GM23338 (cell line): ENCODE measurements at regions not wholly inside any gene's neighbourhood (a gene's known extent, or its start where the extent isn't known, plus 50 kb on each side); places are given as distances from the start of the nearest gene placed in this dataset.

Source experiments
- ATAC-seq: fragments of 200-7000 bp; cut with Tn5 transposase; 3 replicates; pipeline ENCODE4 v1.9.1; 2020
- DNase-seq: peaks from one replicate; pipeline ENCODE4 v3.0.0-alpha.2; 2015; ENCODE audit warnings: low spot score
- H2AFZ ChIP-seq: fragments of 200-600 bp; sonication (generic); 2 replicates; pipeline ENCODE4 v1.8.0; 2016; ENCODE audit warnings: antibody characterized with exemption, mild to moderate bottlenecking, moderate library complexity
- H3F3A ChIP-seq: fragments of 200-600 bp; sonication (generic); replicated peaks from 2 replicates; pipeline ENCODE4 v1.8.0; 2017; ENCODE audit warnings: antibody characterized with exemption, mixed run types, low read depth
- H3K27ac ChIP-seq: fragments of 200-600 bp; sonication (generic); 2 replicates; pipeline ENCODE4 v1.6.1; 2016; ENCODE audit warnings: low read depth
- H3K27me3 ChIP-seq: fragments of 200-600 bp; sonication (generic); 2 replicates; pipeline ENCODE4 v1.8.0; 2016; ENCODE audit warnings: mild to moderate bottlenecking, mixed run types, moderate library complexity; ENCODE audit not compliant: insufficient read depth
- H3K36me3 ChIP-seq: fragments of 200-600 bp; sonication (generic); 2 replicates; pipeline ENCODE4 v1.8.0; 2016; ENCODE audit warnings: mild to moderate bottlenecking; ENCODE audit not compliant: insufficient read depth
- H3K4me1 ChIP-seq: fragments of 200-600 bp; sonication (generic); 2 replicates; pipeline ENCODE4 v1.8.0; 2016; ENCODE audit warnings: mild to moderate bottlenecking, moderate library complexity; ENCODE audit not compliant: insufficient read depth
- H3K4me2 ChIP-seq: fragments of 200-600 bp; sonication (generic); 2 replicates; pipeline ENCODE4 v1.7.1; 2017; ENCODE audit warnings: mixed run types
- H3K4me3 ChIP-seq: fragments of 200-600 bp; sonication (generic); 2 replicates; pipeline ENCODE4 v1.6.1; 2016; ENCODE audit warnings: mixed run types
- H3K79me2 ChIP-seq: fragments of 200-600 bp; sonication (generic); replicated peaks from 2 replicates; pipeline ENCODE4 v1.8.0; 2017; ENCODE audit warnings: mild to moderate bottlenecking; ENCODE audit not compliant: insufficient read depth
- H3K9me2 ChIP-seq: fragments of 200-600 bp; sonication (generic); 2 replicates; pipeline ENCODE4 v1.8.0; 2017; ENCODE audit not compliant: insufficient read depth
- H4K20me1 ChIP-seq: fragments of 200-600 bp; sonication (generic); replicated peaks from 2 replicates; pipeline ENCODE4 v1.8.0; 2017; ENCODE audit warnings: mild to moderate bottlenecking; ENCODE audit not compliant: insufficient read depth
- H3K27ac Mint-ChIP-seq: 2 replicates; pipeline ENCODE4 v1.8.0; 2020; ENCODE audit warnings: inconsistent platforms, mild to moderate bottlenecking, moderate library complexity, mixed read lengths
- H3K27me3 Mint-ChIP-seq: 3 replicates; pipeline ENCODE4 v1.8.0; 2022; ENCODE audit warnings: low read depth, mild to moderate bottlenecking, moderate library complexity, mixed read lengths, inconsistent platforms; ENCODE audit not compliant: insufficient read depth, poor library complexity
- H3K36me3 Mint-ChIP-seq: 3 replicates; pipeline ENCODE4 v1.8.0; 2021; ENCODE audit warnings: low read depth, mild to moderate bottlenecking, inconsistent platforms, moderate library complexity, mixed read lengths
- H3K4me1 Mint-ChIP-seq: 3 replicates; pipeline ENCODE4 v1.8.0; 2020; ENCODE audit warnings: mild to moderate bottlenecking, inconsistent platforms, mixed read lengths
- H3K4me3 Mint-ChIP-seq: 3 replicates; pipeline ENCODE4 v1.8.0; 2021; ENCODE audit warnings: moderate library complexity, mild to moderate bottlenecking, inconsistent platforms, mixed read lengths
- H3K9me3 Mint-ChIP-seq: 3 replicates; pipeline ENCODE4 v1.8.0; 2020; ENCODE audit warnings: moderate library complexity, mild to moderate bottlenecking, inconsistent platforms, mixed read lengths
- CREB1 ChIP-seq: fragments of 250-450 bp; sonication (Bioruptor Pico); IDR thresholded peaks from 2 replicates; pipeline ENCODE4 v1.5.0; 2020; ENCODE audit warnings: low read depth, mild to moderate bottlenecking, moderate library complexity
- EZH2 ChIP-seq: fragments of 200-600 bp; sonication (generic); IDR thresholded peaks from one replicate; pipeline ENCODE4 v1.8.0; 2017; ENCODE audit warnings: antibody characterized with exemption, mild to moderate bottlenecking, low read depth; ENCODE audit not compliant: unreplicated experiment
- EZH2phosphoT487 ChIP-seq: fragments of 200-600 bp; sonication (generic); IDR thresholded peaks from one replicate; pipeline ENCODE4 v1.8.1; 2018; ENCODE audit warnings: antibody characterized with exemption; ENCODE audit not compliant: unreplicated experiment
- NANOG ChIP-seq: IDR thresholded peaks from 2 replicates; pipeline ENCODE4 v1.6.1; 2016; ENCODE audit warnings: antibody characterized with exemption, borderline replicate concordance
- POLR2AphosphoS5 ChIP-seq: IDR thresholded peaks from 2 replicates; pipeline ENCODE4 v1.6.1; 2016; ENCODE audit warnings: antibody characterized with exemption, low read depth
- ZNF114 ChIP-seq: fragments of 250-450 bp; sonication (Bioruptor Pico); IDR thresholded peaks from 2 replicates; pipeline ENCODE4 v1.5.0; 2020; ENCODE audit warnings: mild to moderate bottlenecking, moderate library complexity
- ZNF331 ChIP-seq: fragments of 250-450 bp; sonication (Bioruptor Pico); IDR thresholded peaks from 2 replicates; pipeline ENCODE4 v1.5.0; 2020; ENCODE audit warnings: low read depth, mild to moderate bottlenecking, moderate library complexity
- TF ChIP-seq, protein P1 (sequence below): fragments of 250-450 bp; sonication (Bioruptor Pico); IDR thresholded peaks from 2 replicates; pipeline ENCODE4 v1.5.0; 2020; ENCODE audit warnings: mild to moderate bottlenecking, moderate library complexity
- TF ChIP-seq, protein P2 (sequence below): IDR thresholded peaks from 2 replicates; pipeline ENCODE4 v1.6.1; 2016; ENCODE audit warnings: antibody characterized with exemption

DNA sequence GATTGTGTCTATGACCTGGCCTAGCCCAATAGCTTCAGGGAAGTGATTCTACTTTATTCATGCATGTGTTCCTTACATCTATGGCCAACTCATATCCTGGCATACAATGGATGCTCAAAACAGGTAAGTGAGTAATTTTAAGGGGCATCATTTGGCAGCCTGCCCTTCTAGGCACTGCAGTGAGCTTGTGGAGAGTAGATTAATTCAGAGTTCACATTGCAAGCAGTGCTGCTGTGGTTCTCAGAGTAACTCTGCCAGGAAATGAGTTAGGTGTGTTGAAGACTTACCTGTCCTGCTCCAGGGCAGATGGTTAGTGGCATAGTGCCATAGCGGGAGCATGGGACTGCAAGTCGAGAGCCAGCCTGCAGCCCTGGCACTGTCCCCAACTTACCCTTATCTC is 158.0 kb downstream of the SCP2D1 start (continued):
- TF ChIP-seq, protein P1, sequence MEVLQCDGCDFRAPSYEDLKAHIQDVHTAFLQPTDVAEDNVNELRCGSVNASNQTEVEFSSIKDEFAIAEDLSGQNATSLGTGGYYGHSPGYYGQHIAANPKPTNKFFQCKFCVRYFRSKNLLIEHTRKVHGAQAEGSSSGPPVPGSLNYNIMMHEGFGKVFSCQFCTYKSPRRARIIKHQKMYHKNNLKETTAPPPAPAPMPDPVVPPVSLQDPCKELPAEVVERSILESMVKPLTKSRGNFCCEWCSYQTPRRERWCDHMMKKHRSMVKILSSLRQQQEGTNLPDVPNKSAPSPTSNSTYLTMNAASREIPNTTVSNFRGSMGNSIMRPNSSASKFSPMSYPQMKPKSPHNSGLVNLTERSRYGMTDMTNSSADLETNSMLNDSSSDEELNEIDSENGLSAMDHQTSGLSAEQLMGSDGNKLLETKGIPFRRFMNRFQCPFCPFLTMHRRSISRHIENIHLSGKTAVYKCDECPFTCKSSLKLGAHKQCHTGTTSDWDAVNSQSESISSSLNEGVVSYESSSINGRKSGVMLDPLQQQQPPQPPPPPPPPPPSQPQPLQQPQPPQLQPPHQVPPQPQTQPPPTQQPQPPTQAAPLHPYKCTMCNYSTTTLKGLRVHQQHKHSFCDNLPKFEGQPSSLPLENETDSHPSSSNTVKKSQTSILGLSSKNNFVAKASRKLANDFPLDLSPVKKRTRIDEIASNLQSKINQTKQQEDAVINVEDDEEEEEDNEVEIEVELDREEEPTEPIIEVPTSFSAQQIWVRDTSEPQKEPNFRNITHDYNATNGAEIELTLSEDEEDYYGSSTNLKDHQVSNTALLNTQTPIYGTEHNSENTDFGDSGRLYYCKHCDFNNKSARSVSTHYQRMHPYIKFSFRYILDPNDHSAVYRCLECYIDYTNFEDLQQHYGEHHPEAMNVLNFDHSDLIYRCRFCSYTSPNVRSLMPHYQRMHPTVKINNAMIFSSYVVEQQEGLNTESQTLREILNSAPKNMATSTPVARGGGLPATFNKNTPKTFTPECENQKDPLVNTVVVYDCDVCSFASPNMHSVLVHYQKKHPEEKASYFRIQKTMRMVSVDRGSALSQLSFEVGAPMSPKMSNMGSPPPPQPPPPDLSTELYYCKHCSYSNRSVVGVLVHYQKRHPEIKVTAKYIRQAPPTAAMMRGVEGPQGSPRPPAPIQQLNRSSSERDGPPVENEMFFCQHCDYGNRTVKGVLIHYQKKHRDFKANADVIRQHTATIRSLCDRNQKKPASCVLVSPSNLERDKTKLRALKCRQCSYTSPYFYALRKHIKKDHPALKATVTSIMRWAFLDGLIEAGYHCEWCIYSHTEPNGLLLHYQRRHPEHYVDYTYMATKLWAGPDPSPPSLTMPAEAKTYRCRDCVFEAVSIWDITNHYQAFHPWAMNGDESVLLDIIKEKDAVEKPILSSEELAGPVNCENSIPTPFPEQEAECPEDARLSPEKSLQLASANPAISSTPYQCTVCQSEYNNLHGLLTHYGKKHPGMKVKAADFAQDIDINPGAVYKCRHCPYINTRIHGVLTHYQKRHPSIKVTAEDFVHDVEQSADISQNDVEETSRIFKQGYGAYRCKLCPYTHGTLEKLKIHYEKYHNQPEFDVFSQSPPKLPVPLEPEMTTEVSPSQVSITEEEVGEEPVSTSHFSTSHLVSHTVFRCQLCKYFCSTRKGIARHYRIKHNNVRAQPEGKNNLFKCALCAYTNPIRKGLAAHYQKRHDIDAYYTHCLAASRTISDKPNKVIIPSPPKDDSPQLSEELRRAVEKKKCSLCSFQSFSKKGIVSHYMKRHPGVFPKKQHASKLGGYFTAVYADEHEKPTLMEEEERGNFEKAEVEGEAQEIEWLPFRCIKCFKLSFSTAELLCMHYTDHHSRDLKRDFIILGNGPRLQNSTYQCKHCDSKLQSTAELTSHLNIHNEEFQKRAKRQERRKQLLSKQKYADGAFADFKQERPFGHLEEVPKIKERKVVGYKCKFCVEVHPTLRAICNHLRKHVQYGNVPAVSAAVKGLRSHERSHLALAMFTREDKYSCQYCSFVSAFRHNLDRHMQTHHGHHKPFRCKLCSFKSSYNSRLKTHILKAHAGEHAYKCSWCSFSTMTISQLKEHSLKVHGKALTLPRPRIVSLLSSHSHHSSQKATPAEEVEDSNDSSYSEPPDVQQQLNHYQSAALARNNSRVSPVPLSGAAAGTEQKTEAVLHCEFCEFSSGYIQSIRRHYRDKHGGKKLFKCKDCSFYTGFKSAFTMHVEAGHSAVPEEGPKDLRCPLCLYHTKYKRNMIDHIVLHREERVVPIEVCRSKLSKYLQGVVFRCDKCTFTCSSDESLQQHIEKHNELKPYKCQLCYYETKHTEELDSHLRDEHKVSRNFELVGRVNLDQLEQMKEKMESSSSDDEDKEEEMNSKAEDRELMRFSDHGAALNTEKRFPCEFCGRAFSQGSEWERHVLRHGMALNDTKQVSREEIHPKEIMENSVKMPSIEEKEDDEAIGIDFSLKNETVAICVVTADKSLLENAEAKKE (CRISPR knock-in tag), result no peak

GRCh38 chr20:18972251-18972876 is 158.8 kb downstream of the SCP2D1 start:
- Histone ChIP-seq H3K4me1 (no peaks in the 10 kb centered on the region), H3K4me2 (no peak overlapping the region), H3K27me3 (no peaks in the 10 kb centered on the region), H3K27ac (no peak overlapping the region), H4K20me1 (no peaks in the 10 kb centered on the region), H3F3A (no peaks in the 10 kb centered on the region), H3K79me2 (no peaks in the 10 kb centered on the region), H3K9me2 (peaks cover 15% of the 10 kb centered on the region; the same call in 1 of the 2 replicates), H3K36me3 (no peaks in the 10 kb centered on the region), H3K4me3 (no peak overlapping the region), H2AFZ (no peak overlapping the region)
- peak; percentile 42 for DNase-seq
- Mint-ChIP-seq H3K4me1 (no peaks in the 10 kb centered on the region; the same call in 2 of the 3 replicates), H3K27me3 (peaks cover 2% of the 10 kb centered on the region), H3K36me3 (no peaks in the 10 kb centered on the region), H3K27ac (no peak overlapping the region), H3K4me3 (no peak overlapping the region), H3K9me3 (no peaks in the 10 kb centered on the region)
- ATAC-seq, result no peak
- TF ChIP-seq CREB1 (CRISPR knock-in tag) (no peak), NANOG (no peak), ZNF114 (CRISPR knock-in tag) (no peak), EZH2 (no peak), EZH2phosphoT487 (no peak), ZNF331 (CRISPR knock-in tag) (no peak), POLR2AphosphoS5 (no peak)
- TF ChIP-seq, protein P1 (CRISPR knock-in tag), result no peak
- TF ChIP-seq, protein P2, sequence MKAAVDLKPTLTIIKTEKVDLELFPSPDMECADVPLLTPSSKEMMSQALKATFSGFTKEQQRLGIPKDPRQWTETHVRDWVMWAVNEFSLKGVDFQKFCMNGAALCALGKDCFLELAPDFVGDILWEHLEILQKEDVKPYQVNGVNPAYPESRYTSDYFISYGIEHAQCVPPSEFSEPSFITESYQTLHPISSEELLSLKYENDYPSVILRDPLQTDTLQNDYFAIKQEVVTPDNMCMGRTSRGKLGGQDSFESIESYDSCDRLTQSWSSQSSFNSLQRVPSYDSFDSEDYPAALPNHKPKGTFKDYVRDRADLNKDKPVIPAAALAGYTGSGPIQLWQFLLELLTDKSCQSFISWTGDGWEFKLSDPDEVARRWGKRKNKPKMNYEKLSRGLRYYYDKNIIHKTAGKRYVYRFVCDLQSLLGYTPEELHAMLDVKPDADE, result no peak
